DND-41 (cell line): ENCODE measurements at regions not wholly inside any gene's neighbourhood (a gene's known extent, or its start where the extent isn't known, plus 50 kb on each side); places are given as distances from the start of the nearest gene placed in this dataset.

ENCODE experiments used
- ATAC-seq: fragments of 200-7000 bp; cut with Tn5 transposase; 3 replicates; pipeline ENCODE4 v1.9.1; 2021; ENCODE audit warnings: low read depth; ENCODE audit not compliant: insufficient read depth
- DNase-seq: peaks from one replicate; pipeline ENCODE4 v3.0.0-alpha.2; 2020
- H2AFZ ChIP-seq: 2 replicates; pipeline ENCODE4 v1.6.0; 2012; ENCODE audit warnings: low read depth, low read length
- H3K27ac ChIP-seq: 2 replicates; pipeline ENCODE4 v1.5.1; 2012; ENCODE audit warnings: low read length, inconsistent platforms
- H3K27me3 ChIP-seq: fragments of 200-600 bp; sonication (generic); 2 replicates; pipeline ENCODE4 v1.6.0; 2012; ENCODE audit warnings: low read length, mild to moderate bottlenecking, inconsistent platforms; ENCODE audit not compliant: insufficient read depth, poor library complexity
- H3K36me3 ChIP-seq: 2 replicates; pipeline ENCODE4 v1.5.1; 2012; ENCODE audit warnings: low read length, inconsistent platforms; ENCODE audit not compliant: insufficient read depth
- H3K4me1 ChIP-seq: 2 replicates; pipeline ENCODE4 v1.5.1; 2012; ENCODE audit warnings: mild to moderate bottlenecking, low read length; ENCODE audit not compliant: insufficient read depth
- H3K4me2 ChIP-seq: 2 replicates; pipeline ENCODE4 v1.6.0; 2012; ENCODE audit warnings: mild to moderate bottlenecking, moderate library complexity, low read length, inconsistent platforms; ENCODE audit not compliant: insufficient read depth
- H3K4me3 ChIP-seq, 2 experiments: fragments of 200-600 bp in 1 of 2; shearing (Covaris generic) in 1 of 2; 2 replicates each; pipeline ENCODE4 v1.5.1; 2012 to 2016; ENCODE audit warnings: inconsistent platforms in 2 of 2, low read length in 2 of 2, mild to moderate bottlenecking in 2 of 2, low read depth in 1 of 2, moderate library complexity in 1 of 2
- H3K79me2 ChIP-seq: 2 replicates; pipeline ENCODE4 v1.6.0; 2012; ENCODE audit warnings: low read length, inconsistent platforms; ENCODE audit not compliant: insufficient read depth
- H3K9ac ChIP-seq: 2 replicates; pipeline ENCODE4 v1.6.0; 2012; ENCODE audit warnings: low read depth, mild to moderate bottlenecking, inconsistent platforms, low read length, moderate library complexity
- H3K9me3 ChIP-seq: 2 replicates; pipeline ENCODE4 v1.5.1; 2012; ENCODE audit warnings: low read length, moderate library complexity, mild to moderate bottlenecking, inconsistent platforms; ENCODE audit not compliant: insufficient read depth, severe bottlenecking
- H4K20me1 ChIP-seq: 2 replicates; pipeline ENCODE4 v1.6.0; 2012; ENCODE audit warnings: low read length; ENCODE audit not compliant: insufficient read depth
- EZH2 ChIP-seq: IDR thresholded peaks from 3 replicates; pipeline ENCODE4 v1.6.1; 2012; ENCODE audit warnings: borderline replicate concordance, low read depth, mild to moderate bottlenecking, moderate library complexity, low read length, inconsistent platforms; ENCODE audit not compliant: severe bottlenecking
- TF ChIP-seq, protein P1 (sequence below): IDR thresholded peaks from 2 replicates; pipeline ENCODE4 v1.5.1; 2012; ENCODE audit warnings: borderline replicate concordance, low read length, moderate library complexity, mild to moderate bottlenecking; ENCODE audit not compliant: poor library complexity, severe bottlenecking; ENCODE audit errors: extremely low read depth

GRCh38 chr21:16538405-16538804, 808.6 kb downstream of the USP25 start:
- H3K27me3 ChIP-seq, result no peaks in the 10 kb centered on the region
- no peaks in the 10 kb centered on the region for H4K20me1 ChIP-seq
- H3K4me3 ChIP-seq, result no peak overlapping the region
- no peak overlapping the region for H3K27ac ChIP-seq
- H3K9ac ChIP-seq, result no peak overlapping the region
- ATAC-seq (no peak), DNase-seq (no peak)
- H3K4me2 ChIP-seq, result no peak overlapping the region
- no peaks in the 10 kb centered on the region for H3K36me3 ChIP-seq
- no peak overlapping the region for H2AFZ ChIP-seq
- H3K4me1 ChIP-seq, result no peaks in the 10 kb centered on the region
- no peaks in the 10 kb centered on the region for H3K79me2 ChIP-seq
- H3K9me3 ChIP-seq, result no peaks in the 10 kb centered on the region
- TF ChIP-seq, protein P1, sequence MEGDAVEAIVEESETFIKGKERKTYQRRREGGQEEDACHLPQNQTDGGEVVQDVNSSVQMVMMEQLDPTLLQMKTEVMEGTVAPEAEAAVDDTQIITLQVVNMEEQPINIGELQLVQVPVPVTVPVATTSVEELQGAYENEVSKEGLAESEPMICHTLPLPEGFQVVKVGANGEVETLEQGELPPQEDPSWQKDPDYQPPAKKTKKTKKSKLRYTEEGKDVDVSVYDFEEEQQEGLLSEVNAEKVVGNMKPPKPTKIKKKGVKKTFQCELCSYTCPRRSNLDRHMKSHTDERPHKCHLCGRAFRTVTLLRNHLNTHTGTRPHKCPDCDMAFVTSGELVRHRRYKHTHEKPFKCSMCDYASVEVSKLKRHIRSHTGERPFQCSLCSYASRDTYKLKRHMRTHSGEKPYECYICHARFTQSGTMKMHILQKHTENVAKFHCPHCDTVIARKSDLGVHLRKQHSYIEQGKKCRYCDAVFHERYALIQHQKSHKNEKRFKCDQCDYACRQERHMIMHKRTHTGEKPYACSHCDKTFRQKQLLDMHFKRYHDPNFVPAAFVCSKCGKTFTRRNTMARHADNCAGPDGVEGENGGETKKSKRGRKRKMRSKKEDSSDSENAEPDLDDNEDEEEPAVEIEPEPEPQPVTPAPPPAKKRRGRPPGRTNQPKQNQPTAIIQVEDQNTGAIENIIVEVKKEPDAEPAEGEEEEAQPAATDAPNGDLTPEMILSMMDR, result no peak
- TF ChIP-seq EZH2, result no peak

DNA sequence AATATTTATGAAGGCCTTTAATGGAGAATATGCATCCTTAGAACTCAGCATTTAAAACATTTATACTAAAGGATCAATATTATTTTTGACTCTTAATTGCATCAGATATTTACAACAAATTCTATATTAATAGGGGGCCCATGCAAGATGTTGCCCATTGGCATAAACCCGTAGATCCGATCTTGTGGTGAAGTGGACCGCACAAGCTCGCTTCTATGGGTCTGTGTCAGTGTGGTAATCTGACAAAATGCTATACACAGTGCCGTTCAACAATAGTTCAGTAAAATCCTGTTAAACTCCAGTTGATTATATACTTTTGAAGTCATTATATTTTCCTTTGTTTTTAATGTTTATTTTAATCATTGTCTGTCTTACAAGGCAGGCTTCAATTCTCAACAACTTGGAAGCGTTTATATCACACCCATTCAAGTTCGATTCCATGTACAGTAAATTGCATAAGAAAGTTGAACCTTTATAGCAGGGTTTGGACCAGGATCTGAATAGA, 809.2 kb downstream of the USP25 start:
- Histone ChIP-seq H3K9me3 (no peaks in the 10 kb centered on the region), H3K9ac (no peak overlapping the region), H3K79me2 (no peaks in the 10 kb centered on the region), H3K4me3 (no peak overlapping the region), H2AFZ (no peak overlapping the region), H3K4me1 (no peaks in the 10 kb centered on the region), H3K36me3 (no peaks in the 10 kb centered on the region), H3K27me3 (no peaks in the 10 kb centered on the region), H3K4me2 (no peak overlapping the region), H3K27ac (no peak overlapping the region), H4K20me1 (no peaks in the 10 kb centered on the region)
- ATAC-seq (no peak), DNase-seq (no peak)
- no peak for TF ChIP-seq EZH2
- TF ChIP-seq, protein P1, result no peak

GRCh38 chr21:16540966-16541727, 811.4 kb downstream of the USP25 start:
- Histone ChIP-seq H3K9me3 (no peaks in the 10 kb centered on the region), H3K79me2 (no peaks in the 10 kb centered on the region), H3K4me2 (no peak overlapping the region), H3K4me1 (no peaks in the 10 kb centered on the region), H2AFZ (no peak overlapping the region), H3K9ac (no peak overlapping the region), H3K36me3 (no peaks in the 10 kb centered on the region), H4K20me1 (no peaks in the 10 kb centered on the region), H3K4me3 (no peak overlapping the region), H3K27ac (no peak overlapping the region), H3K27me3 (no peaks in the 10 kb centered on the region)
- ATAC-seq (no peak), DNase-seq (no peak)
- TF ChIP-seq EZH2, result no peak
- TF ChIP-seq, protein P1, result no peak
